ENCODE measurements at regions not wholly inside any gene's neighbourhood (a gene's known extent, or its start where the extent isn't known, plus 50 kb on each side); places are given as distances from the start of the nearest gene placed in this dataset.
"Not testable (repeated sequence)": the region's sequence is repeated elsewhere in the genome, so short reads cannot be mapped to it uniquely, and the experiment has no call there.

- not testable (repeated sequence) for TF ChIP-seq EZH2phosphoT487 (IDR thresholded peaks at IDR 0.05; ENCODE audit: borderline replicate concordance, low read depth, low read length); CTCF (conservative IDR thresholded peaks at IDR 0.05; ENCODE audit: low read length)
Observed at GRCh38 chr9:41652800-41653199, 463.7 kb upstream of the ZNG1F start.

Data from OCI-LY7 (cell line).